ENCODE measurements at regions not wholly inside any gene's neighbourhood (a gene's known extent, or its start where the extent isn't known, plus 50 kb on each side); places are given as distances from the start of the nearest gene placed in this dataset.
"Not testable (repeated sequence)": the region's sequence is repeated elsewhere in the genome, so short reads cannot be mapped to it uniquely, and the experiment has no call there.

GRCh38 chrX:4674028-4674782 lies 960.8 kb upstream of the PRKX start:
- intact Hi-C loops (cut with DNase I, micrococcal nuclease): no loop called here
- DNase-seq (no peak), ATAC-seq (no peak)

DNA sequence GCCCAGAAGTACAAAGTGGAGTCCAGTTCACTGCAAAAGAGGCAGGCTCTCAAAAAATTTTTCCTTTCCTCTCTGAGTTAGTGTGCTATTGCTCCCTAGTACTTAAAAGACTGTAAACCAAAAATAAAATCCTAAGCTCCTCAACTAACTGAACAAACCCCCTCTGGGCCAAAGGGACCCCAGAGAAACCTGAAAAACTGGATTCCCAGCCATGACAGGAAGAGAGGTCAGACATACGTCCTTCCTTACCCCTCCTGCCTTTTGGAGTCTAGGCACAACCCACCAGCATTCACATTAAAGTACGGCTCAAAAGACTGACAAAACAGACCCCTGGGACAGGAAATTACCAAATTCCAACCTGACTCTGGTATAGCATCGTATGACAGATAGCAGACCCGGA lies 957.9 kb upstream of the PRKX start:
- DNase-seq: no peak
- no peak for ATAC-seq
- intact Hi-C loops (cut with DNase I, micrococcal nuclease): no loop called here

DNA sequence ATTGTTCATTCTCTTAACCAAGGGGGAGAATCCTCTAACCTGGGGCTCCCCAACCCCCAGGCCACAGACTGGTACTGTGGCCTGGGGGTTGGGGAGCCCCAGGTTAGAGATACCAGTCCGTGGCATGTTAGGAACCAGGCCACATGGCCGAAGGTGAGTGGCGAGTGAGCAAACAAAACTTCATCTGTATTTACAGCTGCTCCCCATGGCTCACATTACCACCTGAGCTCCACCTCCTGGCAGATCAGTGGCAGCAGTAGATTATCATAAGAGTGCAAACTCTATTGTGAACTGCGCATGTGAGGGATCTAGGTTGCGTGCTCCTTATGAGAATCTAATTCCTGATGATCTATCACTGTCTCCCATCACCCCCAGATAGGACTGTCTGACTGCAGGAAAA lies 957.2 kb upstream of the PRKX start:
- ATAC-seq (no peak), DNase-seq (no peak)
- intact Hi-C loops (cut with DNase I, micrococcal nuclease): no loop called here

DNA sequence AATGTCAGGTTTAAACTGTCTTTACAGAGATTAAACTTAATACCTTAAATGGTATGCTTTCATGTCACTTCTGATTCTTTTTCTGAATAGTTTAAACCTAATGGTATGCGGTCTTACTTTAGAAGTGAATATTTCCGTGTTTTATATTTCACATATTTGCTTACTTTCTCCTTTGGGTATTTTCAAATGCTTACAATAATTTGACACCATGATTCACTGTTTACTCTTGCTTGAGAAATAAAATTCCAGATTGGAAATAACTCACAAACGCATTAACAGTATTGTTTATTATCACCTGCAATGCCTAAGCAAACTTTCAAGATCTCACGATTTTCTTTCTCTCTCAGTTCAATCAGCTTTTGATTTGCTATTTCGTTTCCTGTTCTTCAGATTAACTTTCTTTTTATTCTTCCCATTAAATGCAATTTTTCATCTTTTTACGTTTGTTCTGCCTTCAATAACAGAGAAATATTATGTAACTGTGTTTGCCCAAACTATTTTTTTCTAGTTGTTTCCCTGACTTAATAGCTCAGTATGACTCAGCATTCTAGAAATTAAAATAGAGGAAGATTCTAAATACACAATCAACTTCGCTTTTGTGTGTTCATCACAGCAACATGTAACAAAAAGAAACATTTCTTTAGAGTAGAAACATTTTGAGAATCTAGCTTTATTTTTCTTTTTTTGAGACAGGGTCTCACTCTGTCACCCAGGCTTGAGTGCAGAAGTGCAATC lies 955.5 kb upstream of the PRKX start:
- intact Hi-C loops (cut with DNase I, micrococcal nuclease): no loop called here
- no peak for DNase-seq
- ATAC-seq: no peak

GRCh38 chrX:4663085-4663484 lies 949.6 kb upstream of the PRKX start:
- ATAC-seq: no peak

DNA sequence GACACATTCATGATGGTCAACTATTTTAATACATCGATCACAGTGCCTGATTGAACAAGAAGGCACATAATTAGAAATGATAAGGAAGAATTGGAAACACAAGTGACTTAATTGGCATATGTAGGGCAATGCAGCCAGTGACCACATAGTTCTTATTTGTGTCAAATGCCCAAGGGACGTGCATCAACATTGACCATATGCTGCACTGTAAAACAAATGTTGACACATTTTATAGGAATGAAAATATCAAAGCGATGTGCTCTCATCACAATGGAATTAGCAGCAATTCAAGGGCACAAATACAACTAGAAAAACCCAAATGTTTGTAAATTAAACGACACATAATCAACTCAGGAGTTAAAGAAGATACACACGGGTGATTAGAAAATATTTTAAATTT lies 948.3 kb upstream of the PRKX start:
- intact Hi-C loops (cut with DNase I, micrococcal nuclease): no loop called here
- no peak for ATAC-seq
- DNase-seq: no peak

More at GRCh38 chrX:4663085-4663484, 949.6 kb upstream of the PRKX start:
- intact Hi-C loops (cut with DNase I, micrococcal nuclease): no loop called here
- no peak for DNase-seq

- intact Hi-C loops (cut with DNase I, micrococcal nuclease): no loop called here
- DNase-seq: no peak
- ATAC-seq: no peak
These were observed 943.0 kb upstream of the PRKX start for GRCh38 chrX:4656419-4656818.

- ATAC-seq (no peak), DNase-seq (no peak)
- intact Hi-C loops (cut with DNase I, micrococcal nuclease): no loop called here
These were observed 942.3 kb upstream of the PRKX start for GRCh38 chrX:4655743-4656142.

GRCh38 chrX:4642114-4642513 lies 928.7 kb upstream of the PRKX start:
- ATAC-seq (no peak), DNase-seq (no peak)
- intact Hi-C loops (cut with DNase I, micrococcal nuclease): no loop called here

DNA sequence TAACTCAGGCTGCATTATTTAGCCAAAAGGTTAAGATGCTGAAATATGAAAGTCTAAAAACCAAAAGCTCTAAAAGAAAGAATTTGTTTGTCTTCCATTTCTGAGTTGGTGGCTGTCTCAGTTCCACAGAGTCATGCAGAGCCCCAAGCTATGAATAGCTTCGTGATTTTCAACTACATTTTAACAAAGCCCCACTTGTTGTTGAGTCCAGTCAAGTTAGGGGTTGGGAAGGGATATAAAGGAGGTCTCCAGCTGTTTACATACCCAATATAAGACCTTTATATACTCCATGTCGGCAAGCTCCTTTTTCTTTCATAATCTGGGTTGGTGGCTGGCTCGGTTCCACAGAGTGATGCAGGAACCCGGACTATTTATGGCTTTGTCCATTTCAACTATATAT lies 924.6 kb upstream of the PRKX start:
- DNase-seq (no peak), ATAC-seq (no peak)
- intact Hi-C loops (cut with DNase I, micrococcal nuclease): no loop called here

- intact Hi-C loops (cut with DNase I, micrococcal nuclease): no loop called here
- no peak for ATAC-seq
These were observed 914.0 kb upstream of the PRKX start for GRCh38 chrX:4627414-4627813.

DNA sequence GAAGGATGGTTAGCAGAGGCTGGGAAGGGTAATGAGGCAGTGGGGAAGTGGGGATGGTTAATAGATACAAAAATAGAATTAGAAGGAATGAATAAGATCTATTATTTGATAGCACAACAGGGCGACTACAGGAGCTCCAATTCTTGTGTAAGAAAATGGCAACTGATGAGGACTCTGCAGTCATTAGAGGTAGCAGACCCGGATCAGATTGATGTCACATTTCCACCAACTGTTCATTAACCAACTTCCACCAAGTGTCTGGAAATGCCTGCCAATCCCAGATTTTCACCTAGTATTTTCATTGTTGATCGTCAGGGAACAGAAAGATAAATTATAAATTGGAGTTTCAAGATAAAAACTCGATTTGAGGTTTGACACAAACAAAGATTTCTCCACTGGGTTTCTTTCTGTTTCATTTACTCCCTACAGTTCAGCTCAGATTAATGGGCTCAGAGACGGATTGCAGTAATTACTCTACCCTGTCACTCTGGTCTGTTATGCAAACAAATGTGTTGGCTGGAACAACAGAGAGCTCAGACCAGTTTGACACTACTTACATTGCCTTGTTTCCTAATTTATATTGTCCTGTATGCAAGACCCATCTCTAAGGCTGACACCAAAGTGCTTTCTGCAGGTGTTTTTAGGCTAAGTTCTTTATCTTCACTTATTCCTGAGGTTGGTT lies 909.2 kb upstream of the PRKX start:
- intact Hi-C loops (cut with DNase I, micrococcal nuclease): no loop called here
- ATAC-seq (no peak), DNase-seq (no peak)

More at GRCh38 chrX:4627414-4627813, 914.0 kb upstream of the PRKX start:
- DNase-seq: no peak

DNA sequence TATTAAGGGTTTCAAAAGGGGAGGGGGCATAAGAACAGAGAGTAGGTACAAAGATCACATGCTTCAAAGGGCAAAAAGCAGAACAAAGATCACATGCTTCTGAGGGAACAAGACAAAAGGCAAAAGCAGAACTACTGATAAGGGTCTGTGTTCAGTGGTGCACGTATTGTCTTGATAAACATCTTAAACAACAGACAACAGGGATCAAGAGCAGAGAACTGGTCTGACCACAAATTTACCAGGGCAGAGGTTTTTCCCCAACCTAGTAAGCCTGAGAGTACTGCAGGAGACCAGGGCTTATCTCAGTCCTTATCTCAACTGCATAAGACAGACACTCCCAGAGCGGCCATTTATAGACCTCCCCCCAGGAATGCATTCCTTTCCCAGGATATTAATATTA lies 900.2 kb upstream of the PRKX start:
- intact Hi-C loops (cut with DNase I, micrococcal nuclease); ATAC-seq; DNase-seq: not testable (repeated sequence)

- intact Hi-C loops (cut with DNase I, micrococcal nuclease): no loop called here
- ATAC-seq: no peak
These were observed 875.4 kb upstream of the PRKX start for GRCh38 chrX:4588893-4589292.

GRCh38 chrX:4588466-4588865 lies 875.0 kb upstream of the PRKX start:
- intact Hi-C loops (cut with DNase I, micrococcal nuclease): no loop called here
- ATAC-seq (no peak), DNase-seq (no peak)

More at GRCh38 chrX:4588893-4589292, 875.4 kb upstream of the PRKX start:
- no peak for DNase-seq

- intact Hi-C loops (cut with DNase I, micrococcal nuclease): no loop called here
- ATAC-seq: no peak
- DNase-seq: no peak
These were observed 874.6 kb upstream of the PRKX start for GRCh38 chrX:4588056-4588455.

DNA sequence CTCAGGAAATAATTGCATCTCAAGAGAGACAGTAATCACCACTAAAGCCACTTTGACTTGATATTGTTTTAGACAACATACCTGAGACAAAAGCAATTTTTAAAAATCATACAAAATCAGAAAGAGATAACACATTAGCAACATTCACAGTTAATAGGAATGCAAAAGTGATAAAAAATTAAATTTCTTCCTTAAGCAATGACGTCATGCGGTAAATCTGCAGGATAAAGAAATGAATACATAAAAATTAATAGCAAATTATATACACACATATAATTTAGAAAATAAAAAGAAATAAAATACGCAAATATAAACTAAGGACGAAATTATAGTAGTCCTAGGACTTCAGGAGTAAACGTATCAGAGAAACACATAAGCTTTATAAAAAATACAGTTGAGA lies 866.5 kb upstream of the PRKX start:
- intact Hi-C loops (cut with DNase I, micrococcal nuclease): no loop called here
- ATAC-seq (no peak), DNase-seq (no peak)

DNA sequence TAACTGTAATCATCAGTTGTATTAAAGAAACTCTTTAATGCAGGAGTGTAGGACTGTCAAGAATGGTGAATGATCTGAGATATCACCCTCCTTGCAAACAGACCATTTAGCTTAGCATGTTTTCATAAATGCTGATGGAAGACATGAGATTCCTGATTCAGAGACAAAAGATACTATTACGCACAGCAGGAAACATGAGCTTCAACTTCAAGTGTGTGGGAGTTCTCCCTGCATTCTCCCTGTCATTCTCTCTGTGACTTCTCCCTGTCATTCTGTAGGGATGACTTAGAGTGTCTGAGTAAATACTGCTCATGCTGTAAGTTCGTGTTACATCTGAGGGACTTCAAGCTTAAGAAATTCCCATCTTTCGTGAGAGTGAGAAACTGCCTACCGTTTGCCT lies 866.0 kb upstream of the PRKX start:
- no peak for DNase-seq
- ATAC-seq: no peak

GRCh38 chrX:4572691-4573090 lies 859.2 kb upstream of the PRKX start:
- intact Hi-C loops (cut with DNase I, micrococcal nuclease): no loop called here
- DNase-seq (no peak), ATAC-seq (no peak)

More for the DNA sequence above, 866.0 kb upstream of the PRKX start:
- intact Hi-C loops (cut with DNase I, micrococcal nuclease): no loop called here

- no peak for ATAC-seq
- no peak for DNase-seq
- intact Hi-C loops (cut with DNase I, micrococcal nuclease): no loop called here
These were observed 856.7 kb upstream of the PRKX start for GRCh38 chrX:4570151-4570550.
